ENCODE measurements at regions not wholly inside any gene's neighbourhood (a gene's known extent, or its start where the extent isn't known, plus 50 kb on each side); places are given as distances from the start of the nearest gene placed in this dataset.

DNA sequence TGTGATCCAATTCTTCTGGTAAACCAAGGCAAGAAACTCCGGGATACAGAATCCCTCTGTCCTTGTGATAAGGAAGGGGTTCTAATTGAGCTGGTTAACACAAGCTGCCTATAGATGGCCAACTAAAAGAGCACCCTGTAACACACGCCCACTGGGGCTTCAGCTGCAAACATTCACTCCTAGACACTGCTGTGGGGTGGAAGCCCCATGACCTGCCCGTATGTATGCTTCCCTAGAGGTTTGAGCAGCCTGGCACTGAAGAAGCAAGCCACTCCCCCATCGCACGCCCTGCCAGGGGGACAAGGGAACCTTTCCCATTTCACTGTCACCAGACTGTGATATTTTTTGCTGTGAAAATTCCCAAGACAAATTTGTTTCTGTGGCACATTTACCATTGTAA, 516.9 kb upstream of the GOLIM4 start:
- intact Hi-C loops (cut with micrococcal nuclease), result no loop called here
- no peak for DNase-seq (ENCODE audit: unreplicated experiment)
- H3K27me3 Mint-ChIP-seq (ENCODE audit: insufficient read depth, unreplicated experiment), result peaks cover 87% of the 10 kb centered on the region
- no TSS peak for BruUV-seq (replicated peaks)
- no peak overlapping the region for H3K27ac Mint-ChIP-seq (ENCODE audit: low read depth, unreplicated experiment)
- TF ChIP-seq, protein P1, sequence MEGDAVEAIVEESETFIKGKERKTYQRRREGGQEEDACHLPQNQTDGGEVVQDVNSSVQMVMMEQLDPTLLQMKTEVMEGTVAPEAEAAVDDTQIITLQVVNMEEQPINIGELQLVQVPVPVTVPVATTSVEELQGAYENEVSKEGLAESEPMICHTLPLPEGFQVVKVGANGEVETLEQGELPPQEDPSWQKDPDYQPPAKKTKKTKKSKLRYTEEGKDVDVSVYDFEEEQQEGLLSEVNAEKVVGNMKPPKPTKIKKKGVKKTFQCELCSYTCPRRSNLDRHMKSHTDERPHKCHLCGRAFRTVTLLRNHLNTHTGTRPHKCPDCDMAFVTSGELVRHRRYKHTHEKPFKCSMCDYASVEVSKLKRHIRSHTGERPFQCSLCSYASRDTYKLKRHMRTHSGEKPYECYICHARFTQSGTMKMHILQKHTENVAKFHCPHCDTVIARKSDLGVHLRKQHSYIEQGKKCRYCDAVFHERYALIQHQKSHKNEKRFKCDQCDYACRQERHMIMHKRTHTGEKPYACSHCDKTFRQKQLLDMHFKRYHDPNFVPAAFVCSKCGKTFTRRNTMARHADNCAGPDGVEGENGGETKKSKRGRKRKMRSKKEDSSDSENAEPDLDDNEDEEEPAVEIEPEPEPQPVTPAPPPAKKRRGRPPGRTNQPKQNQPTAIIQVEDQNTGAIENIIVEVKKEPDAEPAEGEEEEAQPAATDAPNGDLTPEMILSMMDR (IDR thresholded peaks at IDR 0.05; ENCODE audit: unreplicated experiment), result no peak
- H3K4me3 Mint-ChIP-seq (ENCODE audit: unreplicated experiment), result no peak overlapping the region
- no peaks in the 10 kb centered on the region for H3K36me3 Mint-ChIP-seq (ENCODE audit: insufficient read depth, unreplicated experiment)
- H3K4me1 Mint-ChIP-seq (ENCODE audit: insufficient read depth, unreplicated experiment), result no peaks in the 10 kb centered on the region
- CTCF ChIA-PET, result interaction anchor here (0.6 kb wide), 2 partner anchors 277 to 409 kb away, joined by 3 read pairs; no protein-coding TSS in a partner anchor
- POLR2A ChIA-PET, result interaction anchor here (0.6 kb wide), 1 partner anchor 54 kb away, joined by 3 read pairs; no protein-coding TSS in a partner anchor
- H3K9me3 Mint-ChIP-seq (ENCODE audit: unreplicated experiment), result no peaks in the 10 kb centered on the region

DNA sequence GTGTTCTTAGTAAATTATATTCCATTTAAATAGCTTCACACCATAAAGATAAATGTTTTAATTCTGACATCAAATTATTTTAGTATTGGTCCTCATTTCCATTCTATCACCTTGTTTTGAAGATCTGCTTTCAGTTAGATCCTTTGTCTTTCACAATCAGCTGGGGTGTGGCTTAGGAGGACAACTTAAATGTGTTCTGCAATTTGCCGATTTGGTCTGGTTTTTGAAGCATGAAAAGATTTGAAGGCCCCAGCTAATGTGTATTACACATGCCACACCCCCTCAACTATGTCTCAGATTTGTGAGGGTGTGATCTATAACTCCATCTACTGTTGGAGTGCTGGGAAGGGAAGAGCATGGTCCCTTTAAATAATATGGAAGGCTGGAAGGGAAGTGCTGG, 516.1 kb upstream of the GOLIM4 start:
- BruUV-seq (replicated peaks), result no TSS peak
- Mint-ChIP-seq H3K4me1 (ENCODE audit: insufficient read depth, unreplicated experiment) (no peaks in the 10 kb centered on the region), H3K36me3 (ENCODE audit: insufficient read depth, unreplicated experiment) (no peaks in the 10 kb centered on the region), H3K27ac (ENCODE audit: low read depth, unreplicated experiment) (no peak overlapping the region), H3K4me3 (ENCODE audit: unreplicated experiment) (no peak overlapping the region), H3K9me3 (ENCODE audit: unreplicated experiment) (no peaks in the 10 kb centered on the region), H3K27me3 (ENCODE audit: insufficient read depth, unreplicated experiment) (peaks cover 86% of the 10 kb centered on the region)
- POLR2A ChIA-PET, result no interaction called here
- intact Hi-C loops (cut with micrococcal nuclease), result no loop called here
- TF ChIP-seq, protein P1 (IDR thresholded peaks at IDR 0.05; ENCODE audit: unreplicated experiment), result no peak
- no peak for DNase-seq (ENCODE audit: unreplicated experiment)
- CTCF ChIA-PET, result no interaction called here

DNA sequence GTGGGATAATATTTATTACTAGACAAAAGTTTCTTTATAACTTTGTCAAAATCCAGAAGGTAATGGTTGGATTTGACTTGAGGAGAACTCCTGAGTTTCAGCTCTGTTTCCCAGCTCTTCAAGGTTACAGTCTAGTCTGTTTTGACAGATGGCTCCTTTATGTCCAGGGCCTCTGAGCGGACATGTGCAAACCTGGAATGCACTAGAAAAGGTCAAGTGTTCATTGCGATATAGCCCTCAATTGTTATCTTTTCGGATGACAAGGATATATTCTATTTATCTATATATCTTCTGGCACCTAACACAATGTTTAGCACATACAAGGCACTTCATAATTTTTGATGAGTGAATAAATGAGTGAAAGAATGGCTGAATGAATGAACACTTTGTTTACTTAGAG, 513.2 kb upstream of the GOLIM4 start:
- Mint-ChIP-seq H3K4me1 (ENCODE audit: insufficient read depth, unreplicated experiment) (no peaks in the 10 kb centered on the region), H3K9me3 (ENCODE audit: unreplicated experiment) (no peaks in the 10 kb centered on the region), H3K4me3 (ENCODE audit: unreplicated experiment) (no peak overlapping the region), H3K36me3 (ENCODE audit: insufficient read depth, unreplicated experiment) (no peaks in the 10 kb centered on the region), H3K27ac (ENCODE audit: low read depth, unreplicated experiment) (no peak overlapping the region), H3K27me3 (ENCODE audit: insufficient read depth, unreplicated experiment) (peaks cover 92% of the 10 kb centered on the region)
- no TSS peak for BruUV-seq (replicated peaks)
- ChIA-PET CTCF (interaction anchor here (0.7 kb wide), 1 partner anchor 12 kb away, joined by 3 read pairs; no protein-coding TSS in a partner anchor), POLR2A (interaction anchor here (0.7 kb wide), 1 partner anchor 32 kb away, joined by 3 read pairs; no protein-coding TSS in a partner anchor)
- DNase-seq (ENCODE audit: unreplicated experiment), result no peak
- intact Hi-C loops (cut with micrococcal nuclease), result no loop called here
- TF ChIP-seq, protein P1 (IDR thresholded peaks at IDR 0.05; ENCODE audit: unreplicated experiment), result no peak

DNA sequence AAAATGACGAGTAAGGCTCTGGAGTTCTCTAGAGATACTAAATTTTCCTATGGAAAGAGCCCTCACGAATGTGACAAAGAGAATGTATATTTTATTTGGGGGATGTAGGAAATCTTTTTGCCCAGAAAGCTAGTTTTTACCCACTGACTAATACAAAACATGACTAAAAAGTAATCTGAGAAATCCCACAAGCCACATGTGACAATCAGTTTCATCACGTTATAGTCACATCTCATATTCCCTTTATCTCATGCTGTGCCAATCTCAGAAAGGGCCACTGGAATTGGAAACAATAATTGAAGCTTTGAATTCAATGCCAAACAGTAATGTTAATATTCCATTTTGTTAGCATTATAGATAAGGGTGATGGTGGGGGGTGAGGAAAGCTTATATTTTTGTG, 509.0 kb upstream of the GOLIM4 start:
- BruUV-seq (replicated peaks), result no TSS peak
- Mint-ChIP-seq H3K27me3 (ENCODE audit: insufficient read depth, unreplicated experiment) (peaks cover 91% of the 10 kb centered on the region), H3K9me3 (ENCODE audit: unreplicated experiment) (no peaks in the 10 kb centered on the region), H3K36me3 (ENCODE audit: insufficient read depth, unreplicated experiment) (no peaks in the 10 kb centered on the region), H3K4me3 (ENCODE audit: unreplicated experiment) (no peak overlapping the region), H3K4me1 (ENCODE audit: insufficient read depth, unreplicated experiment) (no peaks in the 10 kb centered on the region), H3K27ac (ENCODE audit: low read depth, unreplicated experiment) (no peak overlapping the region)
- POLR2A ChIA-PET, result interaction anchor here (0.7 kb wide), 1 partner anchor 23 kb away, joined by 3 read pairs; no protein-coding TSS in a partner anchor
- intact Hi-C loops (cut with micrococcal nuclease), result no loop called here
- no peak for DNase-seq (ENCODE audit: unreplicated experiment)
- TF ChIP-seq, protein P1 (IDR thresholded peaks at IDR 0.05; ENCODE audit: unreplicated experiment), result no peak
- CTCF ChIA-PET, result no interaction called here
